ENCODE measurements at regions not wholly inside any gene's neighbourhood (a gene's known extent, or its start where the extent isn't known, plus 50 kb on each side); places are given as distances from the start of the nearest gene placed in this dataset.
"Not testable (repeated sequence)": the region's sequence is repeated elsewhere in the genome, so short reads cannot be mapped to it uniquely, and the experiment has no call there.

DNA sequence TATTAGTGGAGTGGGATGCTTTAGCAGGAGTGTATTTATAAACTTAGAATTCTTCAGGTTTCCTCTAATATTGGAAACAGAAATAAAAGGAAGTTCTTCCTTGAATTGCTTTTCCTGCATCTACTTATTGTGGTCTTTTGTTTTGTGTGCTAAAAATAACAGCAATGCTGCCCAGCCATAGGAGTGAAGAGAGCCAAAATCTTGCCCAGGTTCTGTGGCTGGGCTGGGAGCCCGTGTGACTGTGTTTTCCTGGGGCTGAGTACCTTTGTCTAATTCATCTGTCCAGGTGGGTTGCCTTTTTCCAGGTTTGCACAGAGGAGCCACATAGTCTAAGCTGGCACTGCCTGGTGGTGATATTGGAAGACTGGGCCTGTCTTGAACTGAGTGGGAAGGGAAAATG lies 179.7 kb upstream of the ADAMTSL1 start:
- no peak overlapping the region for H3K4me3 Mint-ChIP-seq
- no peaks in the 10 kb centered on the region for H3K36me3 Mint-ChIP-seq
- no peak overlapping the region for H3K27ac Mint-ChIP-seq
- DNase-seq (ENCODE audit: low spot score in 2 of 2) (no peak), ATAC-seq (no peak)
- no peaks in the 10 kb centered on the region for H3K4me1 Mint-ChIP-seq
- peaks cover 3% of the 10 kb centered on the region for H3K9me3 Mint-ChIP-seq

DNA sequence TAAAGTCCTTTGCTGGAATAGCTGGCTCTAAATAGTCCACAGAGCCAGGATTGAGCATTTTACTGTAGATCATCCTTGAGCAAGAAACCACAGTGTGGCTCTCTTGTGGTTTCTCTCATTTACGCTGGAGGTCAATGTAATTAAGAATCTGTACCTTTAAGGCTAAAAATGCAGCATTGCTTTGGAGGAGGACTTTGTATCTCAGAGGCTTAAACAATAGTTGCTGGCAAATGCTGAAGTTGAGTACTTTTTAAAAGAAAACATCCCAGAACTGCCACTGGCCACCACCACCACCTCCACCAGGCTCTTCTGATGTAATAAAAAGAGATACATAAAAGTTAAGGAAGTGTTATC lies 177.3 kb upstream of the ADAMTSL1 start:
- no peaks in the 10 kb centered on the region for H3K36me3 Mint-ChIP-seq
- H3K4me3 Mint-ChIP-seq: no peak overlapping the region
- no peak for ATAC-seq
- no peaks in the 10 kb centered on the region for H3K4me1 Mint-ChIP-seq
- H3K9me3 Mint-ChIP-seq: peaks cover 3% of the 10 kb centered on the region
- H3K27ac Mint-ChIP-seq: no peak overlapping the region
- DNase-seq (ENCODE audit: low spot score in 2 of 2): no peak

GRCh38 chr9:18297056-18297841 lies 176.7 kb upstream of the ADAMTSL1 start:
- H3K4me3 Mint-ChIP-seq: no peak overlapping the region
- H3K27ac Mint-ChIP-seq: no peak overlapping the region
- ATAC-seq (no peak), DNase-seq (ENCODE audit: low spot score in 2 of 2) (no peak)
- H3K36me3 Mint-ChIP-seq: no peaks in the 10 kb centered on the region
- H3K9me3 Mint-ChIP-seq: no peaks in the 10 kb centered on the region
- no peaks in the 10 kb centered on the region for H3K4me1 Mint-ChIP-seq

DNA sequence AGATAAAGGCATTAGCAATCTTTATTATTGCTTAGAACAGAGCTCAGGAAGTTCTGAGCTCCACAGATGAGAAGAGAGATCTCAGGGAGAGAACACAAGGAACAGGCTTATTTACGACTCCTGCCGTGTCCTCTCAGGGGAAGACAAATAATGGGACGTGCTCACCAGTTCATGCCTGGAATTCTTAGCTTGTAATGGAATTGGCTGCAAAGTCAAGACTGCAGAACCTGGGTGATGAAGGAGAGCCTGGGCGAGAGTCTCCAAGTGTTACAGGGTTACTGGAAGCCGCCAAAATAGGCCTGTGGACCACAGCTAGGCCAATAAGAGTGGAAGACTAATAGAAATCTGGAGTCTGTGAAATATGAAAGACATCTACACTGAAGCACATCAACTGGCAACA lies 174.5 kb upstream of the ADAMTSL1 start:
- no peaks in the 10 kb centered on the region for H3K9me3 Mint-ChIP-seq
- DNase-seq (ENCODE audit: low spot score in 2 of 2): no peak
- H3K36me3 Mint-ChIP-seq: no peaks in the 10 kb centered on the region
- ATAC-seq: no peak
- no peaks in the 10 kb centered on the region for H3K4me1 Mint-ChIP-seq
- H3K27ac Mint-ChIP-seq: no peak overlapping the region
- H3K4me3 Mint-ChIP-seq: no peak overlapping the region

- not testable (repeated sequence) for H3K27ac Mint-ChIP-seq; H3K4me1 Mint-ChIP-seq; DNase-seq (ENCODE audit: low spot score in 2 of 2); H3K4me3 Mint-ChIP-seq; H3K36me3 Mint-ChIP-seq; ATAC-seq
- H3K9me3 Mint-ChIP-seq: peaks cover 12% of the 10 kb centered on the region
These were observed 168.7 kb upstream of the ADAMTSL1 start for GRCh38 chr9:18305167-18305806.

DNA sequence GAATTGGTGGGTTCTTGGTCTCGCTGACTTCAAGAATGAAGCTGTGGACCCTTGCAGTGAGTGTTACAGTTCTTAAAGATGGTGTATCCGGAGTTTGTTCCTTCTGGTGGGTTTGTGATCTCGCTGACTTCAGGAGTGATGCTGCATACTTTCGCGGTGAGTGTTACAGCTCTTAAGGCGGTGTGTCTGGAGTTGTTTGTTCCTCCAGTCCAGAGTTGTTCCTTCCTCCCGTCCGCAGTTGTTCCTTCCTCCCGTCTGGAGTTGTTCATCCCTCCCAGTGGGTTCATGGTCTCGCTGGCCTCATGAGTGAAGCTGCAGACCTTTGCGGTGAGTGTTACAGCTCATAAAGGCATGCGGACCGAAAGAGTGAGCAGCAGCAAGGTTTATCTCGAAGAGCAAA lies 159.6 kb upstream of the ADAMTSL1 start:
- no peak overlapping the region for H3K4me3 Mint-ChIP-seq
- no peaks in the 10 kb centered on the region for H3K36me3 Mint-ChIP-seq
- no peak overlapping the region for H3K27ac Mint-ChIP-seq
- H3K9me3 Mint-ChIP-seq: peaks cover 10% of the 10 kb centered on the region
- no peaks in the 10 kb centered on the region for H3K4me1 Mint-ChIP-seq
- DNase-seq (ENCODE audit: low spot score in 2 of 2) (no peak), ATAC-seq (no peak)

DNA sequence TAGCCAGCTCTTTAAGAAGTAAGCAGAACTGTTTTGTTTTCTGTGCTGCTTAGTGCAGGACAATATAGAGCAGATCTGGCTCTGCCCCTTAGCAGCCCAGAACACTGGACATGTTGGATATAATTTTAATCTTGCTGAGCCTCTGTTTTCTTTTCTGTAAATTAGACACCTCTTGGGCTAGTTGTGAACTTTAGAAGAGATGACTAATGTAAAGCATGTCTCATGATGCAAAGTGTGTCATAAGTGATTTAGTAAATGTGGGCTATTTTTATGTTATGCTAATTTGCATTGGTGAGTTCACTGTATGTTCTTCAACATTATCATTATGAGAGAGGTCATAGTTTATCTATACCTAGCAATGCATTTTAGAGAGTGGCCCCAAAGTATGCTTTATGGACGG lies 156.1 kb upstream of the ADAMTSL1 start:
- no peaks in the 10 kb centered on the region for H3K36me3 Mint-ChIP-seq
- DNase-seq (ENCODE audit: low spot score in 2 of 2): no peak
- no peaks in the 10 kb centered on the region for H3K4me1 Mint-ChIP-seq
- peaks cover 10% of the 10 kb centered on the region for H3K9me3 Mint-ChIP-seq
- no peak overlapping the region for H3K4me3 Mint-ChIP-seq
- H3K27ac Mint-ChIP-seq: no peak overlapping the region
- ATAC-seq: no peak

DNA sequence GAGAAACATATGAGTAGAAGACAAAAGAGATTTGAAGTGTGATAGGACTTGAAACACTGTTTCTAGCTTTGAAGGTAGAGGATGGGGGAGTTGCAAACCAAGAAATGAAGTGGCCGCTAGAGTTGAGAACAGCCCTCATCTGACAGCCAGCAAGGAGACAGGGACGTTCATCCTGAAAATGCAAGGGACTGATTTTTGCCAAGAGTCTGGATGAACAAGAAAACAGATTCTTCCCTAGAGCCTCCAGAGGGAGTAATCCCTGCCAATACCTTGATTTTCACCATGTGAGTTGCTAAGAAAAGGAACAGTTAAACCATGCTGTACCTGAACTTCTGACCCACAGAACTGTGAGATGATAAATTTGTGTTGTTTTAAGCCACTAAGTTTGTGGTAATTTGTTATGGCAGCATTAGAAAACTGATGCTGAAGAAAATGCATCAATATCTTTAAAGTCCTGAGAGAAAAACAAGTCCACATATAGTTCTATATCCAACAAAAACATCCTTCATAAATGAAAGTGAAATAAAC lies 154.0 kb upstream of the ADAMTSL1 start:
- ATAC-seq (no peak), DNase-seq (ENCODE audit: low spot score in 2 of 2) (no peak)
- no peaks in the 10 kb centered on the region for H3K36me3 Mint-ChIP-seq
- H3K9me3 Mint-ChIP-seq: peaks cover 5% of the 10 kb centered on the region
- no peak overlapping the region for H3K27ac Mint-ChIP-seq
- no peaks in the 10 kb centered on the region for H3K4me1 Mint-ChIP-seq
- H3K4me3 Mint-ChIP-seq: no peak overlapping the region

DNA sequence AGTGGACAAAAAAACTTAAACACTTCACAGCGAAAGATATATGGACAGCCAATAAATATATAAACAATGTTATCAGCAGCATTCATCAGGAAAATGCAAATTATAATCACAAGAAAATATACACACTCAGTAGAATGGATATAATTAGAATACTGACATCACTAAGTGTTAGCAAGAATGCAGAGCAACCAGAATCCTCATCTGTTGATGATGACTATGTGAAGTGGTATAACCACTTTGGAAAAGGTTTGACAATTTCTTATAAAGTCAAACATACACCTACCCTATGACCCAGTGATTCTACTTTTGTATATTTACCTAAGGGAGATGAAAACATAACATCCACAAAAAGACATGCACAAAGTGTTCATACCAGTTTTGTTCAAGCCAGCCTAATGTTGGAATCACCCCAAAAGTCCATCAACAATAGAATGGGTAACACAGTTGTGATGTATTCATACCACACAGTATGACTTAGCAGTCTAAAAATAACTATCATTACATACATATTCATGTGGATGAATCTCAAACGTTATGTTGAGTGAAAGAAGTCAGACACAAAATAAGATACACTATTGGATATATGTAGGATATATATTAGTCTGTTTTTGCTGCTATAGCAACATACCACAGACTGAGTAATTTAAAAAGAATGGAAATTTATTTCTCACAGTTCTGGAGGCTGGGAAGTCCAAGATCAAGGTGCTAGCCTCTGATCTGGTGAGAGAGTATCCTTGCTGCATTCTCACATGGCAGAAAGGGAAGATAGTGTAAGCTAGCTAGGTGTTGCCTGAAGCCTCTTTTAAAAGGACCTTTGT lies 148.8 kb upstream of the ADAMTSL1 start:
- Mint-ChIP-seq H3K27ac (no peak overlapping the region), H3K36me3 (no peaks in the 10 kb centered on the region), H3K4me1 (no peaks in the 10 kb centered on the region), H3K9me3 (no peaks in the 10 kb centered on the region), H3K4me3 (no peak overlapping the region)
- DNase-seq (ENCODE audit: low spot score in 2 of 2) (no peak), ATAC-seq (no peak)

DNA sequence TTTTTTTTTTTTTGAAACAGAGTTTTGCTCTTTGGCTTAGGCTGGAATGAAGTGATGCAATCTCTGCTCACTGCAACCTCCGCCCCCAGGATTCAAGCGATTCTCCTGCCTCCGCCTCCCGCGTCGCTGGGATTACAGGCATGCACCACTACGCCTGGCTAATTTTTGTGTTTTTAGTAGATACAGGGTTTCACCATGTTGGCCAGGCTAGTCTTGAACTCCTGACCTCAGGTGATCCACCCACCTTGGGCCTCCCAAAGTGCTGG lies 148.3 kb upstream of the ADAMTSL1 start:
- not testable (repeated sequence) for H3K36me3 Mint-ChIP-seq; ATAC-seq; H3K27ac Mint-ChIP-seq; H3K4me1 Mint-ChIP-seq; H3K9me3 Mint-ChIP-seq; H3K4me3 Mint-ChIP-seq; DNase-seq (ENCODE audit: low spot score in 2 of 2)

DNA sequence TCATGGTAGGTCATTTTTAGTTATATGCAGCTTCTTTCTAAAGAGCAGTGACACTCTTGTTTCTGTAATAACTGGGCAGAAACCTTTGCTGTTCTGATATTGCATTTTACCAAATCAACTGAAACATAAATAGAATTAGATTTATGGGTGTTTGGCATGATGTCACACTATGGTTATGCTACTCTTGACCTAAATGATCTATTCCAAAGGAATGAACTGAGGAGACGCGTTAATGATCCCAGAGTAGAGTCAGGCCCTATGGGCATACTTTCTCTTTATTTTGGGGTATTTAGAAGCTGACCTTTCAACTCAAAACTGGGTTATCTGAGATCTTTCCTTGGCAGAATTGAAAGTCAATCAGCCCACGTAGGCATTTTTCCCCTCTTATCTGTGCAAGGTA lies 146.8 kb upstream of the ADAMTSL1 start:
- Mint-ChIP-seq H3K4me1 (no peaks in the 10 kb centered on the region), H3K9me3 (no peaks in the 10 kb centered on the region), H3K27ac (no peak overlapping the region), H3K4me3 (no peak overlapping the region), H3K36me3 (no peaks in the 10 kb centered on the region)
- ATAC-seq: no peak
- no peak for DNase-seq (ENCODE audit: low spot score in 2 of 2)

DNA sequence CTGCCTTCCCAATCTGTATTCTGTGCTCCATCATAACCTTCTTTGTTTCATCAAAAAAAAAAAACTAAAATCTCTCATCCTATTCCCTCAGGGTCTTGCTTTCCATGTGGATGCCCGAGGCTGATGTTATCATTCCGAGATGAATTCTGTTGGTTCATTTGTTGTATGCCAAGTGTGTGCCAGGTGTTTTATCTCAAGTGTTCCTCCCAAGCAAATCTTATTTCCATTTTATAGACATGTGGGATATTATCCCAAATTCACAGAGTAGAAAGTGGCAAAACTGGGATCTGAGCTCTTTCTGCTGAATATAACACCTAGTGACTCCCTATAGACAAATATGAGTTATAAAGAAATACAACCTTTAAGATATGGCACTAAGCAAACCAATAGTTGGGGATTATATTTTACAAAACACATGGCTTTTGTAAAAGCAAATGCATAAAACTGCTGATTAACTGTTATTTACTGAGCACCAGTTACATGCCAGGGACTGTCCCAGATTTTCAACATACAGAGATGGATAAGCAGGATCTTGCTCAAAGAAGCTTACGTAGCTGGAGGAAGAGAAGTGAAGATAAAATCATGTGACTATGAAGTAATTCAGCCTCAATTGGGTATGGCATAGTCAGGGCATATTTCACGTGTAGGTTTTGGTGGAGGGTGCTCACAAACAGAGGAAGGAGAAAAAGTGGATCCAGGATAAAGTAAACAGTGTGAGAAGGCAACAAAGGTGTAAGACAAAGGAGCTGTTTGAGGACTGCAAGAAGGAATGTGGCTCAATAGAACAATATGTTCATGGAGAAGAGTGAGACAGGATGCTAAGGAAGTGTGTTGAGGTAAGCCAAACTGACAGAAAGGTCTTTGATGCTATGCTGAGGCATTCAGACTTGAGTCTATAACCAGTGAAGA lies 143.3 kb upstream of the ADAMTSL1 start:
- Mint-ChIP-seq H3K4me1 (no peaks in the 10 kb centered on the region), H3K9me3 (no peaks in the 10 kb centered on the region), H3K4me3 (no peak overlapping the region), H3K27ac (no peak overlapping the region), H3K36me3 (no peaks in the 10 kb centered on the region)
- ATAC-seq (no peak), DNase-seq (ENCODE audit: low spot score in 2 of 2) (no peak)

GRCh38 chr9:18331310-18331684 lies 142.7 kb upstream of the ADAMTSL1 start:
- Mint-ChIP-seq H3K36me3 (no peaks in the 10 kb centered on the region), H3K4me3 (no peak overlapping the region), H3K27ac (no peak overlapping the region), H3K9me3 (no peaks in the 10 kb centered on the region), H3K4me1 (no peaks in the 10 kb centered on the region)
- DNase-seq (ENCODE audit: low spot score in 2 of 2): no peak
- no peak for ATAC-seq

- ATAC-seq: no peak
- Mint-ChIP-seq H3K4me1 (no peaks in the 10 kb centered on the region), H3K4me3 (no peak overlapping the region), H3K9me3 (no peaks in the 10 kb centered on the region), H3K27ac (no peak overlapping the region), H3K36me3 (no peaks in the 10 kb centered on the region)
- no peak for DNase-seq (ENCODE audit: low spot score in 2 of 2)
These were observed 142.1 kb upstream of the ADAMTSL1 start for GRCh38 chr9:18331808-18332209.

GRCh38 chr9:18333157-18333556 lies 140.8 kb upstream of the ADAMTSL1 start:
- no peak for ATAC-seq
- no peaks in the 10 kb centered on the region for H3K36me3 Mint-ChIP-seq
- no peak for DNase-seq (ENCODE audit: low spot score in 2 of 2)
- H3K4me3 Mint-ChIP-seq: no peak overlapping the region
- no peaks in the 10 kb centered on the region for H3K9me3 Mint-ChIP-seq
- H3K27ac Mint-ChIP-seq: no peak overlapping the region
- no peaks in the 10 kb centered on the region for H3K4me1 Mint-ChIP-seq

Data from stimulated activated effector memory CD8-positive, alpha-beta T cell treated with anti-CD3 and anti-CD28 coated beads, Interleukin-12 subunit alpha, Interleukin-12 subunit beta, amount 100 ng/mL, for 72 hours (primary cell).